ENCODE measurements at regions not wholly inside any gene's neighbourhood (a gene's known extent, or its start where the extent isn't known, plus 50 kb on each side); places are given as distances from the start of the nearest gene placed in this dataset.
"Not testable (repeated sequence)": the region's sequence is repeated elsewhere in the genome, so short reads cannot be mapped to it uniquely, and the experiment has no call there.

- not testable (repeated sequence) for H2BK5ac ChIP-seq (ENCODE audit: low read length); H2BK15ac ChIP-seq (replicated peaks; ENCODE audit: low read depth); H3K56ac ChIP-seq (ENCODE audit: low read length); H3K4me2 ChIP-seq (ENCODE audit: low read length); H3K4me1 ChIP-seq (ENCODE audit: control insufficient read depth, low read depth, low read length); H4K8ac ChIP-seq (ENCODE audit: low read depth, low read length); H3K18ac ChIP-seq (ENCODE audit: low read length); H3K79me1 ChIP-seq (ENCODE audit: low read length); H3K36me3 ChIP-seq (ENCODE audit: control insufficient read depth, insufficient read depth, low read length); H4K5ac ChIP-seq (ENCODE audit: low read length); H3K23ac ChIP-seq (ENCODE audit: low read length); DNase-seq; H3K27ac ChIP-seq (ENCODE audit: low read depth, low read length); H3K4me3 ChIP-seq (ENCODE audit: low read length); H3K9ac ChIP-seq (ENCODE audit: low read length); H2AK5ac ChIP-seq (ENCODE audit: low read length); H2BK120ac ChIP-seq (ENCODE audit: low read depth, low read length); H3K4ac ChIP-seq (ENCODE audit: low read depth, low read length); H3K79me2 ChIP-seq (ENCODE audit: control insufficient read depth, insufficient read depth, low read length); H3K27me3 ChIP-seq (ENCODE audit: insufficient read depth, low read length, poor library complexity)
- 100% methylated on average over 6 of the region's 6 CpGs for WGBS (ENCODE audit: extremely low coverage, insufficient coverage, low lambda C conversion rate)
These were observed 68.4 kb upstream of the CFAP46 start for GRCh38 chr10:133010843-133011179.

GRCh38 chr10:133010095-133010842 is 67.9 kb upstream of the CFAP46 start:
- no peaks in the 10 kb centered on the region for H3K79me2 ChIP-seq (ENCODE audit: control insufficient read depth, insufficient read depth, low read length)
- DNase-seq = peak; percentile 32
- no peak overlapping the region for H4K8ac ChIP-seq (ENCODE audit: low read depth, low read length)
- no peak overlapping the region for H2AK5ac ChIP-seq (ENCODE audit: low read length)
- H3K79me1 ChIP-seq (ENCODE audit: low read length) = no peaks in the 10 kb centered on the region
- H2BK15ac ChIP-seq (replicated peaks; ENCODE audit: low read depth) = no peak overlapping the region
- H3K4me3 ChIP-seq (ENCODE audit: low read length) = no peak overlapping the region
- no peaks in the 10 kb centered on the region for H3K4me1 ChIP-seq (ENCODE audit: control insufficient read depth, low read depth, low read length)
- no peaks in the 10 kb centered on the region for H3K36me3 ChIP-seq (ENCODE audit: control insufficient read depth, insufficient read depth, low read length)
- no peak overlapping the region for H3K18ac ChIP-seq (ENCODE audit: low read length)
- H3K4ac ChIP-seq (ENCODE audit: low read depth, low read length) = no peak overlapping the region
- H3K27me3 ChIP-seq (ENCODE audit: insufficient read depth, low read length, poor library complexity) = no peaks in the 10 kb centered on the region
- no peak overlapping the region for H2BK120ac ChIP-seq (ENCODE audit: low read depth, low read length)
- H3K56ac ChIP-seq (ENCODE audit: low read length) = no peak overlapping the region
- H3K27ac ChIP-seq (ENCODE audit: low read depth, low read length) = no peak overlapping the region
- H3K9ac ChIP-seq (ENCODE audit: low read length) = no peak overlapping the region
- H4K5ac ChIP-seq (ENCODE audit: low read length) = no peak overlapping the region
- no peak overlapping the region for H3K4me2 ChIP-seq (ENCODE audit: low read length)
- no peak overlapping the region for H3K23ac ChIP-seq (ENCODE audit: low read length)
- WGBS (ENCODE audit: extremely low coverage, insufficient coverage, low lambda C conversion rate) = no CpG with 5 or more reads among the region's 23 CpGs
- H2BK5ac ChIP-seq (ENCODE audit: low read length) = no peak overlapping the region

- no peak overlapping the region for H2BK120ac ChIP-seq (ENCODE audit: low read depth, low read length)
- H4K8ac ChIP-seq (ENCODE audit: low read depth, low read length) = no peak overlapping the region
- H4K5ac ChIP-seq (ENCODE audit: low read length) = no peak overlapping the region
- no peak overlapping the region for H2BK15ac ChIP-seq (replicated peaks; ENCODE audit: low read depth)
- H3K79me1 ChIP-seq (ENCODE audit: low read length) = no peaks in the 10 kb centered on the region
- no peaks in the 10 kb centered on the region for H3K36me3 ChIP-seq (ENCODE audit: control insufficient read depth, insufficient read depth, low read length)
- no peaks in the 10 kb centered on the region for H3K4me1 ChIP-seq (ENCODE audit: control insufficient read depth, low read depth, low read length)
- H3K23ac ChIP-seq (ENCODE audit: low read length) = no peak overlapping the region
- H3K4me2 ChIP-seq (ENCODE audit: low read length) = no peak overlapping the region
- WGBS (ENCODE audit: extremely low coverage, insufficient coverage, low lambda C conversion rate) = no CpG with 5 or more reads among the region's 23 CpGs
- no peak overlapping the region for H3K27ac ChIP-seq (ENCODE audit: low read depth, low read length)
- H3K9ac ChIP-seq (ENCODE audit: low read length) = no peak overlapping the region
- H3K4me3 ChIP-seq (ENCODE audit: low read length) = no peak overlapping the region
- no peak overlapping the region for H3K18ac ChIP-seq (ENCODE audit: low read length)
- DNase-seq = peak; percentile 26
- H3K4ac ChIP-seq (ENCODE audit: low read depth, low read length) = no peak overlapping the region
- no peak overlapping the region for H2BK5ac ChIP-seq (ENCODE audit: low read length)
- no peaks in the 10 kb centered on the region for H3K27me3 ChIP-seq (ENCODE audit: insufficient read depth, low read length, poor library complexity)
- no peak overlapping the region for H2AK5ac ChIP-seq (ENCODE audit: low read length)
- no peaks in the 10 kb centered on the region for H3K79me2 ChIP-seq (ENCODE audit: control insufficient read depth, insufficient read depth, low read length)
- peak overlapping the region; percentile 60 for H3K56ac ChIP-seq (ENCODE audit: low read length)
These were observed 67.0 kb upstream of the CFAP46 start for GRCh38 chr10:133009218-133009950.

GRCh38 chr10:133008736-133009135 is 66.4 kb upstream of the CFAP46 start:
- H3K4me3 ChIP-seq (ENCODE audit: low read length) = no peak overlapping the region
- no peak overlapping the region for H3K4ac ChIP-seq (ENCODE audit: low read depth, low read length)
- no peak overlapping the region for H3K4me2 ChIP-seq (ENCODE audit: low read length)
- no CpG with 5 or more reads among the region's 11 CpGs for WGBS (ENCODE audit: extremely low coverage, insufficient coverage, low lambda C conversion rate)
- H3K56ac ChIP-seq (ENCODE audit: low read length) = peak overlapping the region; percentile 60
- H3K79me1 ChIP-seq (ENCODE audit: low read length) = no peaks in the 10 kb centered on the region
- no peaks in the 10 kb centered on the region for H3K36me3 ChIP-seq (ENCODE audit: control insufficient read depth, insufficient read depth, low read length)
- H3K27me3 ChIP-seq (ENCODE audit: insufficient read depth, low read length, poor library complexity) = no peaks in the 10 kb centered on the region
- no peak overlapping the region for H3K18ac ChIP-seq (ENCODE audit: low read length)
- no peak overlapping the region for H3K27ac ChIP-seq (ENCODE audit: low read depth, low read length)
- H3K9ac ChIP-seq (ENCODE audit: low read length) = no peak overlapping the region
- no peak overlapping the region for H3K23ac ChIP-seq (ENCODE audit: low read length)
- no peak overlapping the region for H2AK5ac ChIP-seq (ENCODE audit: low read length)
- H4K5ac ChIP-seq (ENCODE audit: low read length) = no peak overlapping the region
- H3K79me2 ChIP-seq (ENCODE audit: control insufficient read depth, insufficient read depth, low read length) = no peaks in the 10 kb centered on the region
- H2BK120ac ChIP-seq (ENCODE audit: low read depth, low read length) = no peak overlapping the region
- H2BK5ac ChIP-seq (ENCODE audit: low read length) = no peak overlapping the region
- H3K4me1 ChIP-seq (ENCODE audit: control insufficient read depth, low read depth, low read length) = no peaks in the 10 kb centered on the region
- no peak overlapping the region for H2BK15ac ChIP-seq (replicated peaks; ENCODE audit: low read depth)
- DNase-seq = no peak
- no peak overlapping the region for H4K8ac ChIP-seq (ENCODE audit: low read depth, low read length)

GRCh38 chr10:133008196-133008595 is 65.8 kb upstream of the CFAP46 start:
- no CpG with 5 or more reads among the region's 23 CpGs for WGBS (ENCODE audit: extremely low coverage, insufficient coverage, low lambda C conversion rate)
- no peaks in the 10 kb centered on the region for H3K79me2 ChIP-seq (ENCODE audit: control insufficient read depth, insufficient read depth, low read length)
- H2BK5ac ChIP-seq (ENCODE audit: low read length) = no peak overlapping the region
- no peaks in the 10 kb centered on the region for H3K27me3 ChIP-seq (ENCODE audit: insufficient read depth, low read length, poor library complexity)
- no peak for DNase-seq
- H4K5ac ChIP-seq (ENCODE audit: low read length) = no peak overlapping the region
- no peak overlapping the region for H2AK5ac ChIP-seq (ENCODE audit: low read length)
- H3K18ac ChIP-seq (ENCODE audit: low read length) = no peak overlapping the region
- H3K9ac ChIP-seq (ENCODE audit: low read length) = no peak overlapping the region
- no peak overlapping the region for H3K23ac ChIP-seq (ENCODE audit: low read length)
- no peak overlapping the region for H3K4me2 ChIP-seq (ENCODE audit: low read length)
- H2BK15ac ChIP-seq (replicated peaks; ENCODE audit: low read depth) = no peak overlapping the region
- H3K4ac ChIP-seq (ENCODE audit: low read depth, low read length) = no peak overlapping the region
- H2BK120ac ChIP-seq (ENCODE audit: low read depth, low read length) = no peak overlapping the region
- H3K4me1 ChIP-seq (ENCODE audit: control insufficient read depth, low read depth, low read length) = peaks cover 4% of the 10 kb centered on the region
- no peak overlapping the region for H3K4me3 ChIP-seq (ENCODE audit: low read length)
- no peaks in the 10 kb centered on the region for H3K36me3 ChIP-seq (ENCODE audit: control insufficient read depth, insufficient read depth, low read length)
- no peak overlapping the region for H4K8ac ChIP-seq (ENCODE audit: low read depth, low read length)
- no peak overlapping the region for H3K27ac ChIP-seq (ENCODE audit: low read depth, low read length)
- H3K56ac ChIP-seq (ENCODE audit: low read length) = no peak overlapping the region
- no peaks in the 10 kb centered on the region for H3K79me1 ChIP-seq (ENCODE audit: low read length)

All from mesendoderm (in vitro differentiated cells).